CD4-positive, alpha-beta T cell treated with Interferon alpha-2 for 1 hour (primary cell): ENCODE measurements at regions not wholly inside any gene's neighbourhood (a gene's known extent, or its start where the extent isn't known, plus 50 kb on each side); places are given as distances from the start of the nearest gene placed in this dataset.

Experiments
- DNase-seq, 2 donors: peaks; one replicate each; pipeline ENCODE4 v3.0.0-alpha.2; 2020 to 2022

GRCh38 chr4:4625488-4625887, 83.6 kb upstream of the STX18 start:
- no peak for DNase-seq

GRCh38 chr4:4624276-4624897, 82.5 kb upstream of the STX18 start:
- no peak for DNase-seq

GRCh38 chr4:4619821-4620220, 78.0 kb upstream of the STX18 start:
- no peak for DNase-seq

GRCh38 chr4:4618847-4619246, 77.0 kb upstream of the STX18 start:
- DNase-seq, result no peak

GRCh38 chr4:4614925-4615678, 73.3 kb upstream of the STX18 start:
- DNase-seq, result no peak

- no peak for DNase-seq
Measured at GRCh38 chr4:4613641-4614286, 71.9 kb upstream of the STX18 start.

- no peak for DNase-seq
Measured at GRCh38 chr4:4613126-4613465, 71.2 kb upstream of the STX18 start.

GRCh38 chr4:4610672-4611071, 68.8 kb upstream of the STX18 start:
- DNase-seq, result no peak

- no peak for DNase-seq
Measured at GRCh38 chr4:4609622-4610334, 67.9 kb upstream of the STX18 start.

- no peak for DNase-seq
Measured at GRCh38 chr4:4608214-4608537, 66.3 kb upstream of the STX18 start.

GRCh38 chr4:4607336-4608213, 65.7 kb upstream of the STX18 start:
- DNase-seq, result no peak

GRCh38 chr4:4606321-4606720, 64.5 kb upstream of the STX18 start:
- no peak for DNase-seq

- no peak for DNase-seq
Measured at GRCh38 chr4:4605849-4606248, 64.0 kb upstream of the STX18 start.

- DNase-seq, result no peak
Measured at GRCh38 chr4:4603592-4603991, 61.7 kb upstream of the STX18 start.

- no peak for DNase-seq
Measured at GRCh38 chr4:4603067-4603466, 61.2 kb upstream of the STX18 start.

- DNase-seq, result no peak
Measured at GRCh38 chr4:4602468-4602867, 60.6 kb upstream of the STX18 start.

- DNase-seq, result no peak
Measured at GRCh38 chr4:4601803-4602369, 60.0 kb upstream of the STX18 start.

- DNase-seq, result no peak
Measured at GRCh38 chr4:4599481-4600275, 57.8 kb upstream of the STX18 start.

- DNase-seq, result no peak
Measured at GRCh38 chr4:4598851-4599411, 57.1 kb upstream of the STX18 start.

- no peak for DNase-seq
Measured at GRCh38 chr4:4596720-4597119, 54.9 kb upstream of the STX18 start.

GRCh38 chr4:4595252-4595651, 53.4 kb upstream of the STX18 start:
- no peak for DNase-seq
